ENCODE measurements at regions not wholly inside any gene's neighbourhood (a gene's known extent, or its start where the extent isn't known, plus 50 kb on each side); places are given as distances from the start of the nearest gene placed in this dataset.

- H3K27ac ChIP-seq (ENCODE audit: low read depth, low read length) = no peak overlapping the region
- TF ChIP-seq, protein P1, sequence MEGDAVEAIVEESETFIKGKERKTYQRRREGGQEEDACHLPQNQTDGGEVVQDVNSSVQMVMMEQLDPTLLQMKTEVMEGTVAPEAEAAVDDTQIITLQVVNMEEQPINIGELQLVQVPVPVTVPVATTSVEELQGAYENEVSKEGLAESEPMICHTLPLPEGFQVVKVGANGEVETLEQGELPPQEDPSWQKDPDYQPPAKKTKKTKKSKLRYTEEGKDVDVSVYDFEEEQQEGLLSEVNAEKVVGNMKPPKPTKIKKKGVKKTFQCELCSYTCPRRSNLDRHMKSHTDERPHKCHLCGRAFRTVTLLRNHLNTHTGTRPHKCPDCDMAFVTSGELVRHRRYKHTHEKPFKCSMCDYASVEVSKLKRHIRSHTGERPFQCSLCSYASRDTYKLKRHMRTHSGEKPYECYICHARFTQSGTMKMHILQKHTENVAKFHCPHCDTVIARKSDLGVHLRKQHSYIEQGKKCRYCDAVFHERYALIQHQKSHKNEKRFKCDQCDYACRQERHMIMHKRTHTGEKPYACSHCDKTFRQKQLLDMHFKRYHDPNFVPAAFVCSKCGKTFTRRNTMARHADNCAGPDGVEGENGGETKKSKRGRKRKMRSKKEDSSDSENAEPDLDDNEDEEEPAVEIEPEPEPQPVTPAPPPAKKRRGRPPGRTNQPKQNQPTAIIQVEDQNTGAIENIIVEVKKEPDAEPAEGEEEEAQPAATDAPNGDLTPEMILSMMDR (conservative IDR thresholded peaks at IDR 0.05) = no peak
- Mint-ChIP-seq H3K4me3 (no peak overlapping the region), H3K36me3 (ENCODE audit: low read depth) (no peaks in the 10 kb centered on the region), H3K27ac (no peak overlapping the region), H3K27me3 (ENCODE audit: insufficient read depth) (peaks cover 11% of the 10 kb centered on the region), H3K4me1 (peaks cover 6% of the 10 kb centered on the region), H3K9me3 (no peaks in the 10 kb centered on the region)
- no peak overlapping the region for H3K4me3 ChIP-seq (ENCODE audit: low read length)
- no peaks in the 10 kb centered on the region for H3K4me1 ChIP-seq (ENCODE audit: control insufficient read depth, insufficient read depth, low read length)
- 92 to 94% methylated on average over 4 of the region's 4 CpGs for WGBS, 2 experiments (ENCODE audit: insufficient coverage in 1 of 2, insufficient read length in 1 of 2)
- H3K9me3 ChIP-seq (ENCODE audit: control insufficient read depth, low read length) = no peaks in the 10 kb centered on the region
- DNase-seq = no peak
- no peak overlapping the region for H3K9ac ChIP-seq (ENCODE audit: extremely low read depth, low read length, poor library complexity, severe bottlenecking)
- no peaks in the 10 kb centered on the region for H3K36me3 ChIP-seq (ENCODE audit: control insufficient read depth, insufficient read depth, low read length)
- H3K27me3 ChIP-seq (ENCODE audit: control insufficient read depth, insufficient read depth, low read length, poor library complexity, severe bottlenecking) = peaks cover 4% of the 10 kb centered on the region
These were observed 331.0 kb downstream of the GADD45G start for GRCh38 chr9:89935801-89936200.

GRCh38 chr9:89937051-89937450, 332.2 kb downstream of the GADD45G start:
- Histone ChIP-seq H3K4me3 (ENCODE audit: low read length) (no peak overlapping the region), H3K9me3 (ENCODE audit: control insufficient read depth, low read length) (no peaks in the 10 kb centered on the region), H3K27ac (ENCODE audit: low read depth, low read length) (no peak overlapping the region), H3K4me1 (ENCODE audit: control insufficient read depth, insufficient read depth, low read length) (no peaks in the 10 kb centered on the region), H3K27me3 (ENCODE audit: control insufficient read depth, insufficient read depth, low read length, poor library complexity, severe bottlenecking) (peaks cover 10% of the 10 kb centered on the region), H3K36me3 (ENCODE audit: control insufficient read depth, insufficient read depth, low read length) (no peaks in the 10 kb centered on the region), H3K9ac (ENCODE audit: extremely low read depth, low read length, poor library complexity, severe bottlenecking) (no peak overlapping the region)
- H3K9me3 Mint-ChIP-seq = no peaks in the 10 kb centered on the region
- no peak overlapping the region for H3K4me3 Mint-ChIP-seq
- H3K27me3 Mint-ChIP-seq (ENCODE audit: insufficient read depth) = peaks cover 11% of the 10 kb centered on the region
- 93 to 100% methylated on average over 2 of the region's 2 CpGs for WGBS, 2 experiments (ENCODE audit: insufficient coverage in 1 of 2, insufficient read length in 1 of 2)
- H3K36me3 Mint-ChIP-seq (ENCODE audit: low read depth) = no peaks in the 10 kb centered on the region
- DNase-seq = no peak
- no peak overlapping the region for H3K27ac Mint-ChIP-seq
- TF ChIP-seq, protein P1 (conservative IDR thresholded peaks at IDR 0.05) = no peak
- H3K4me1 Mint-ChIP-seq = peaks cover 6% of the 10 kb centered on the region

- Mint-ChIP-seq H3K9me3 (no peaks in the 10 kb centered on the region), H3K27ac (no peak overlapping the region), H3K4me1 (peaks cover 6% of the 10 kb centered on the region), H3K36me3 (ENCODE audit: low read depth) (no peaks in the 10 kb centered on the region), H3K27me3 (ENCODE audit: insufficient read depth) (peaks cover 26% of the 10 kb centered on the region), H3K4me3 (no peak overlapping the region)
- Histone ChIP-seq H3K4me3 (ENCODE audit: low read length) (no peak overlapping the region), H3K27me3 (ENCODE audit: control insufficient read depth, insufficient read depth, low read length, poor library complexity, severe bottlenecking) (peaks cover 11% of the 10 kb centered on the region), H3K9me3 (ENCODE audit: control insufficient read depth, low read length) (no peaks in the 10 kb centered on the region), H3K36me3 (ENCODE audit: control insufficient read depth, insufficient read depth, low read length) (no peaks in the 10 kb centered on the region), H3K27ac (ENCODE audit: low read depth, low read length) (no peak overlapping the region), H3K9ac (ENCODE audit: extremely low read depth, low read length, poor library complexity, severe bottlenecking) (no peak overlapping the region), H3K4me1 (ENCODE audit: control insufficient read depth, insufficient read depth, low read length) (no peaks in the 10 kb centered on the region)
- TF ChIP-seq, protein P1 (conservative IDR thresholded peaks at IDR 0.05) = no peak
- whole genome bisulfite sequencing, 2 experiments (ENCODE audit: insufficient coverage in 1 of 2, insufficient read length in 1 of 2) = 83 to 100% methylated on average over 3 to 6 of the region's 6 CpGs
- DNase-seq = no peak
These were observed 334.4 kb downstream of the GADD45G start for GRCh38 chr9:89939181-89939580.

Data from endodermal cell (in vitro differentiated cells).